Pulmonary artery endothelial cell (primary cell): ENCODE measurements at regions not wholly inside any gene's neighbourhood (a gene's known extent, or its start where the extent isn't known, plus 50 kb on each side); places are given as distances from the start of the nearest gene placed in this dataset.

Experiments
- DNase-seq: peaks from one replicate; pipeline ENCODE4 v3.0.0-alpha.2; 2011; ENCODE audit warnings: low read depth, low spot score

DNA sequence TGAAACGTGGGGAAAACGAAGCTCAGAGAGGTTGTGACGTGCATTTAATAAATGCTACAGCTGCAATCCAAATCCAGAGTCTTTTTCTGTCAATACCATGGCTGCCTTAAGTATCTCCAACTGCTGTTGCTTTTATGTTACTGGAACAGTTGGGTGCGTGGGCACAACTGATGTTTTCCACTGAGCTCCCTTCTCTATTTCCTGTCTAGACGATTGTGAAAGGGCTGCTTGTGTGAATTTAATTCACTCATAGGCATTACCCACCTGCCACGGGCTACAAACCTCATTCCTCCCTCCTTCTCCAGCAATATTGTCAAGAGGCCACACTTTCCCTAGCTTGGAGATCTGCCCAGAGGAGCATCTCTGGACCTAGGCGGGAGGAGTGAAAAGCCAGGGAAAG lies 526.0 kb downstream of the MID1IP1 start:
- DNase-seq = no peak

DNA sequence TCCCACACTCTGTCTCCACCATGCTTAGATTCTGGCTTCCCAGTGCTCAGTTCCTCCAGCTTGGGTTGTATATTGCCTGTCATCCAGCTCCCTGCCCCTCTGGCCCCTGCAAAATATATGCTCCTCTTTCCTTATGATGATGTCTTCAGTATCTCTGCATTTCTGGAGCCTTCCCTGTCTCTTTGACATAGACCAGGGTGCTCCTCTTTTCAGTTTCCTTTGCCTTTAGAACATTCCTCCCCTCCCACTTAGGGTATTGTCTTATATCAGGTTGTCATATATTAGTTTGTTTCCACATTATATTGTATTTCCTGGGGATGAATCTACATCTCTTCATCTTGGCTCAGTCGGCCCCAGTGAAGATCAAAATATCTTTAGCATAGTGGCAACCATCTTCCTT lies 526.4 kb downstream of the MID1IP1 start:
- no peak for DNase-seq

DNA sequence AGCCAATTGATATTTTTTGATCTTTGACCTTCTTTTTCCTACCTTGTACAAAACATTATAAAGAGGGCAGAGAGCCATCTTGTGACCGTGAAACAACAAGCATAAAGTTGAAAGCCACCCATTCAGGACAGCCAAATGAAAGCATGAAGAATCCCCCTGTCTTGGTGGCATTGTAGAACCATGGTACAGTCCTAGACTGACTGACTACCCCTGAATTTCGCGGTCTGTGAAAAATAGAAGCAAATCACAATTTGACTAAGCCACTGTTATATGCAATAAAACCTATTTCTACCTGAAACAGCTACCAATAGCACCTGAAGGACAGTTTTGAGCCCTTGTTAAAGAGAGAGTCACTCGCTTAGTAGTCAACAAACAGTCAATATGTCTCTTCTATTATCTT lies 527.4 kb downstream of the MID1IP1 start:
- no peak for DNase-seq

DNA sequence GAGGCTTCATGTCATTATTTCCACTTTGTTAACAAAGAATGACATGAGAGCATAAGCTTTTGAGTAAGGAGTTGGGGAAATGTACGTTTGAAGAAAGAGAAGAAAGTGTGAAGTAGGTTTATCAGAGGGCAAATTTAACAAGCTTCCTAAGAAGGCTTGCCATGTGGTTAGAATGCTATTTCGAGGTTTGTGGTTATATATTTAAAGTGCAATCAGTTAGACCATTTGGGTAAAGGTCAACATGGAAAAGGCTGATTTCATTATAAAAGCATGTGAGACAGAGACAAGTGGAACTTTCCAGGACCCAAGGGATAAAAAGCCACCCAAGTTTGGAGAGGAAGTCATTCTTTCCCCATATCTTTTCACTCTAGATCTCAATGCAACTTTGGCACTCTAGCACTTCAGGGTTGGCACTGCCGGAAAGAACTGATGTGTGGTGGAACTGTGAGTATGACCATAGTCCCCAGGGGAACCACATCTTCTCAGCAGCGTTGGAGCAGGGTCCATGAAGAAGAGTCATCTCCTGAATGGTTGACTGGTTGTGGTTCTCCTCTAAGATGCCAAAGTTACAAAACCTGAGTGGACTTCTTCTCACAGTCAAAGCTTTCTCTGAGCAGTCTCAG lies 529.9 kb downstream of the MID1IP1 start:
- DNase-seq = no peak

DNA sequence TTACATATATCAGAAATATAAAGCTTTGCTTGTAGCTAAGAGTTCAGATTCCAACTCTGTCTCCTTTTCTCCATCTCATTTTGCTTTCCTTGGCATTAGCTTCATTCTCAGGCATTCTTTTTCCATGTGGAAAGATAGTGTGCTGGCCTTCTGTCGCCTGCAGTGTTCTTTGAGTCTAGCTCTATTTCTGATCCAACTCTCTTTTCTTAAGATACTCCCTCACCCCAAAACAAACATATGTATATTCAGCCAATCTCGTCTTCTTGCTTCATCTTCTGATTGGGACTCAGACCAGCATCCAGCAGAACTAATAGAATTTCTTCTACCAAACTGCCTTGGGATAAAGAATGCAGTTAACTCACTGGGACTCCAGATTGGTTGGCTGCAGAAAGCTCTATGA lies 532.2 kb downstream of the MID1IP1 start:
- no peak for DNase-seq

DNA sequence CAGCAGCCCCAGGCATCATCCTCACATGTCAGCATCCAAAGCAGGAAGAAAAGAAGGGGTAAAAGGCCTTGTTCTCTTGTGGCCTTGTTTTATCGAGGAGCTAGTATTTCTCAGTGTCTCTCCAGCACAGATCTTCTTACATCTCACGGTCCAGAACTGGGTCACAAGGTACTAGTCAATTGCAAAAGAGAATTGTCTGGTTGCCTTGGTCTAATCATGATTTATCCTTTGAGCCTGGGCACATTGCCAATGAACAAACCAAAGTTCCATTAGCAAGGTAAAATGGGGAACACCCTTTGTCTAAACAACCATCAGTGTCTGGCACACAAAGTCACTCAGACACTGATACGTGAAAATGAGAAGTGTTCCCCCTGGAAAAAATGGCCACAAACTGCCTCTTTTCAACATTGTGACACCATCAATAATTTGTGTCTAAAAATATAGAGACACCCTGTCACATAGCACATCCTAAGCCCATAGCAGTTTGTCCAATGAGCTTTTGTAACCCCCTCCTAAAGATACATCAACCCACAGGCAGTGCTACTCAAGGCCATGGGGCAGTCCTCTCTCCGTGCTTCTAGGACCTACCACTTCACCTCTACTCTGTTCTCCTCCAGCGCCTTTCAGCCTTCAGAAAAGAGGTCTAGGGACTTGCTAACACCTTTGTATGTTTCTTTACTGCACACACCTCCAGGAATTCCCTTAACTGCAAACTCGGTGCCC lies 534.4 kb downstream of the MID1IP1 start:
- no peak for DNase-seq

DNA sequence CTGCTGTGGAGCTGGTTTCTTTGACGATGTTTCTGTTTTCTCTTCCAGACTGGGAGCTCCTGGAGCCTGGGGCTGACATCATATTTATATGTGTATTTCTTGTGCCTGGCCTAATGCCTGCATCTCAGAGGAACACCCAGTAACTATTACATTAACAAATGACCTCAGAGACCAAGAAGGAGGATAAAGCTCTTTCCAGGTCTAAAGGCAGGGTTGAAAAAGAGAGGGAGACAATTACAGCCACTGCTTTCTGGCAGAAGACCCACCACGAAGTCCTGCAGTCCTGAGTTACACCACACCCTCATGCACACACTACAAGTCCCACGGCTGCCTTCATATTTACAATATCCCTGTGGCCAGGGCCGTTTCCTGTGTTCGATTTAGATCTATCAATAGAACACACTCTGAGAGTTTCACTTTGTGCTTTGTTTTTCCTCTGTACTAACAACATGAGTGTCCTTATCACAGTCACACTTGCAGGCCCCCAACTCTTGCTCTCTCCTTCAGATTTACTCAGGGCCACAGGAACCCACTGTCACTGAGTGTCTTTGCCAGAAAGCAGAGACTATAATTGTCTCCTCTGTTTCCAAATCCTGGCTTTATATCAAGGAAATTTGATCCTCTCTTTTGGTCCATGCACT lies 535.5 kb downstream of the MID1IP1 start:
- no peak for DNase-seq

DNA sequence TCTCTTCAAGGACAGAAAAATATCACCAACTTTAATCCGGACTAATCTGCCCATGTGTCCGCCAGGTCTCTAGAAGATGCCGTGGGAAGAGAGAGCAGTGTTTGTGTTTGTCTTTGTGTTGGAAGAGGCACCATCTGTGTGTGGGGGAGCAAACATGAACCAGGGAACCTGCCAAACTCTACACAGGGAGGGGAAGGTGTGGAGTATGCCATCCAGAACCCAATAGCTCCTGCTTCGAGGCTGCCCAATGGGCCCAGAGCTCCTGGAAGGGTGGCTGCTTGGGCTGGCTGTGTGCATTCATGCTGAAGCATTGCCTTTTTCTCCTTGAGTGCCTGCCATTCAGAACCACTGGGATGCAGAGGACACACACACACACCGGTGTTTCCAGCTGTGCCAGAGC lies 536.2 kb downstream of the MID1IP1 start:
- DNase-seq = no peak

DNA sequence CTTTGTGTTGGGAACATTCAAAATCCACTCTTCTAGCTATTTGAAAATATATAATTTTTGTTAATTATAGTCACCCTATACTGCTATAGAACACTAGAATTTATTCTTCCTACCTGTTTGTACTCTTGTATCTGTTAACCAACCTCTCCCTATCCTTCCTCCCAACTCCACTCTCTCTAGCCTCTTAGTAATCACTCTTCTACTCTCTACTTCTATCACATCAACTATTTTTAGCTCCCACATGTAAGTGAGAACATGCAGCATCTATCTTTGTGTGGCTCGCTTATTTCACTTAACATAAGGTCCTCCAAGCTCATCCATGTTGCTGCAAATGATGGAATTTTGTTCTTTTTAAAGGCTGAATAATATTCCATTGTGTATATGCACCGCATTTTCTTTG lies 537.3 kb downstream of the MID1IP1 start:
- no peak for DNase-seq

DNA sequence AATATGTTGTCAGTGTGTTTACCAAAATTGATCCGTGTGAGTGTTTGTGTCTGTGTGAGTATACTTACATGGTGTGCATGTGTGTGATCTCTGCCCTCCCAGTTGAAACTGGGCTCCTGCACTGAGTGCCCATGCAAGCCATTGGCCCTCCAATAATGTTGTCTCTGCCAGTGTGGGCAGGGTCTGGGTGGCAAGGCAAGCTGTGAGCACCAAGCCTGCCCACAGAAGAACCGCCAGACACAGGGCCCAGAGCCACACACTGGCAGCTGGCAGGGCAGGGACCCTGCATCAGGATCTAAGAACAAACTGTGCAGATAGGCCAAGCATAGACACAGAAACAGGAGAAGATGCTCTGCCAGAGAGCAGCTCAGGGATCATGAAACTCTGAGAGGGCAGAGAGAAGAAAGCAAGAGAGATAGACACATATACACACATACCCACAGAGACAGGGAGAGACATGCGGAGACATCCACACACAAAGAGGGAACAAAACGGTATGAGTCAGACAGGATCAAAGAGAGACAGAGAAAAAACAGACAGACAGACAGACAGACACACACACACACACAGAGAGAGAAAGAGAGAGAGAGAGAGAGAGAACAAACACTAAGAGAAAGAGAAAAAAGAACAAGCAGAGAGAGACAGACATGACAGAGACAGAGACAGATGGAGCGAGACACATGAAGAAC lies 555.0 kb downstream of the MID1IP1 start:
- DNase-seq = no peak

DNA sequence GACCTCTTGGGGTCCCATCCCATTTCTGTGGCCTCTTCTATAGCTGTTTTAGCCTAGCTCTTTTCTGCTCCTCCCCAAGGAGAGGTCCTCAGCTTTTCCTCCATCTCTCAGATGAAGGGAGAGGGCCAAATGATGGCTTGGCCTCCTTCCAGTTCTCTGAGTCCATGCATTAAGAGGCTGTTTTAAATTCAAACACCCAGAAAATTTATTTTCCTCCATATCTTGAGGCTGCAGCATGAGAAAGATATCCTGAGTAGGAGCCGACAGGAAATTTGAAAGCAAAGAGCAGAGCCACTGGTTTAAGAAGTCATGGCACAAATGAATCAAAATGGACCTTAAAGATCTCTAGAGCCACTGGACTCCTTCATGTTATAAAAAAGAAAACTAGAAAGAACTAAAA lies 558.8 kb downstream of the MID1IP1 start:
- no peak for DNase-seq

DNA sequence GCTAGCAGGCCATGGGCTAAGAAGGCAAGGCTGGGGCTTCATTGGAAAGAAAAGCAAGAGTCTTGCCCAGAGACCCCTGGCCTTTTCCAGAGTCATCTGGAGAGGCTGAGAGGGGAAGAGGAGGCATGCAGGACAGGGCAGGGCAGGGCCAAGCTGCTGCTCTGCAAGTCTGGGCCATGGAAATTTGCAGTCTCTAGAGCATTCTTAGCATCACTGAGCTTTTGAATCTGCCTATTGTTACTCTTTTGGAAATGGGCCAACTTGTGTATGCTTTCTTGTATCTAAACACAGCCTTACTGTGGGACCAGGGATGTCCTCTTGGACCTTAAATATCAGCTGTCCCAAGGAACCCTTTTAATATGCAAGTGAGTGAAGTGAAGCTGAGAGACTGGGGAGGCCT lies 560.5 kb downstream of the MID1IP1 start:
- DNase-seq = no peak

DNA sequence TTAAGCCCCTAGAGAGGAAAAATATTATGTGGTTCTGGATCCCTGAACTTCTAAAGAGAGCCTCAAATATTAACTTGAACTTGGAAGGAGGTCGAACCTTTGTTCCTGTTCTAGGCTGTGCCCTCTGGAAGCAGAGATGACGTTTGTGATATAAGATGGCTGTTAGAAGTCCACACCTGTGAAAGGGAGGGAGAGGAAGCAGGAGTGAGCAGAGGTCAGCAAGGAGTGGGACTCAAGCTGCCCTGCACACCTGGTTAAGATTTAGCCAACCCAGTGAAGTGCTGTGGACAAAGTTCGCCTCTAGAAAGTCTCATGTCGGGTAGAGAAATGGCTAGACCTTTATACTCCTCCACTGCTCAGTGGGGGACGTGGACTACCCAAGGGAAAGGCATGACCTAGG lies 566.2 kb downstream of the MID1IP1 start:
- no peak for DNase-seq

DNA sequence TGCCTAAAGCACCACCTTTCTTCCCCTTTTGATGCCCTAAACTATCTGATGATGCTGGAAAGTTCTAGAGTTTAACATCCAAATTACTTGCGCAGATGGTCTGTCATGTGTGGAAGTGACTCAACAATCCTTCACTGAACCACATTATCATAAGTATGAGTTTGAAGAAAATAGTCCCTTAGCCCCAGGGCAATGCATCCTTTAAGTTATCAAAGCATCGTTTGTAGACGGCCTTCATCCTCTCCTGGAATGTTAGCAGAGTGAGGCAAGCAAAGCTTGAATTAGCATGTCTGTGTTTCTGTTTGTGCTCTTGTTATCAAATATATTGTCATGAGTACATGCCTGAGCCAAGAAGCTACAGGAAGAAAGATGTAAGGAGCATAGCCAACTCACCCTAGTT lies 570.9 kb downstream of the MID1IP1 start:
- DNase-seq = no peak

DNA sequence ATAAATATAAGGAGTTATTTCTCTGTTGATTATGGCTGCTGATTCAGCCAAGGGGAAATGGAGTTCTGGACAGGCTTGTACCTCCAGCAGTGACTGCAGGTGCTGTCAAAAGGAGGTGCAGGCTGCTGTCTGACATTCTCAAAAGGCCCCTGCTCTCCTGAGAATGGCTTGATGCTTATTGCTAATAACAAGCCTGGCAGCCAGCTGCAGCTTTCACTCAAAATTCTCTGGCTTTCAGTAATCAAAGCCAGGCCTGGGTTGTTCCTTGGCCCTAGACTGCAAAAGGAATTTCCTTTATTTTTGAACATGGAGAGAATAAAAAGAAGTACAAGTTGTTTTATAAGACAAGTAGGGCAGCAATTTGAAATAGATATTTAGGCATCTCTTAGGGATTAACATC lies 575.9 kb downstream of the MID1IP1 start:
- no peak for DNase-seq

DNA sequence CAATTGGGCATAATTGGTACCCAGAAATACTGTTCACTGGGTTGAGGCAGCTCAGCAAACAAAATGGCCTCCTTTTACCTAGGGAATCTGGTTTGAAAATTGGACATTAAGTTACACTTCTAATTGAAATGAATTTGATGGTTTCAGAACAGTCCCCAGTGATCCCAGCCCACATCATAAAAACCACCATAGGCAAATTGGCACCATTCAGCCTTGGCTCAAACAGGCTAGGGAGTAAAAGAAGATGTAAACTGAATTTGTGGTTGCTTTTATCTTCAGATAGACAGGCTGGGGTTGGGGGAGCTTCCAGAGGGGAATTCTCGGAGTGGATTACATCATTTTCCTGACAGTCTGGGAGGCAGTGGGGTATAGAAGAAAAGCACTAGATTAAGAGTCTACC lies 576.5 kb downstream of the MID1IP1 start:
- DNase-seq = no peak

DNA sequence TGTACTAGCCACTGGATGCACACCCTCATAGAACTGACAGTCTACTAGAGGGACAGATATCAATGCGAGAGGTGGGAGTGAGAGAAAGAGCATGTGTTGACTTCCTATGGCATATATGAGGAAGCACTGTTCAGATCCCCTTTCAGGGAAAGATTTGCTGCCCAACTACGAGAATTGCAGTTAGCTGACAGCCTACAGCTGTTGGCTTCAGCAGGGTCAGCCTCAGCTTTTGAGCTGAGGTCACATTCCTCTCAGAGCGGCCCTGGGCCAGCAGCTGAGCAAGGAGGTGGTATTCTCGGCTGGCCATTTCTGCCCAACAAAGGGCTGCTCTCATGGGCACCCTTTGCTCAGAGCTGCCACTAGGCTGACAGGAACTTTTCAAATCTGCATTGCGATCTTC lies 580.2 kb downstream of the MID1IP1 start:
- no peak for DNase-seq

DNA sequence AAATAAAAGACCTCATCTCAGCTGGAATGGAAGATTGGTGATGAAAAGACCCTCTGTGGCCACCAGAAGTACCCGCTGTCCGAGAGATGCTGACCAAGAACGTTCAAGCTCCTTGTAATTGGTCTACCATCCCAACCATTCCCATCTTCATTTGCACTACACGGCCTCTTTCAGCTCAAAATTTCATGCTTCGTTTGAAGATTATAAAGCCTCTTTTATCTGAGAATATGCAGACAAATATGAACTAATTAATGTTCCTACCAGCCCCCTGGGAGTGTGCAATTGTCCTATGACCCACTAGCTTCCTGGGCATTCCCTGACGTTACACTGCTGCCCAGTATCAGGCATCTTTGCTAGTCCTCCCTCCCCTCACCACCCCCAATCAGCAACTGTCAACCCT lies 583.7 kb downstream of the MID1IP1 start:
- no peak for DNase-seq

DNA sequence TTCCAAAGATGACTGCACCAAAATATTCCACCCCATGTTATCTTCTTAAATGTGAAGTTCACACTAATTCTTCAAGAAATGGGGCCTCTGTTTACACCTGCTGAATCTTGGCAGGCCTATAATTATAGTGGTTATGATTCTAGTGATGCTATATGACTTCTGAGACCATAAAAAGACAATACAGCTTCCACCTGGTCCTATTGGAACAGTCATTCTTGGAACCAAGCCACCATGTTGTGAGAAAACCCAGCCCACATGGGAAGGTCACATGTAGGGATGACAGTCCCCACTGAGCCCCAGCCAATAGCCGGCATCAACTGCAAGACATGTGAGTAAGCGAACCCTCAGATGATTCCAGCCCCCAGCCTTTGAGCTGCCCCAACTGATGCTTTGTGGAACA lies 587.5 kb downstream of the MID1IP1 start:
- no peak for DNase-seq

DNA sequence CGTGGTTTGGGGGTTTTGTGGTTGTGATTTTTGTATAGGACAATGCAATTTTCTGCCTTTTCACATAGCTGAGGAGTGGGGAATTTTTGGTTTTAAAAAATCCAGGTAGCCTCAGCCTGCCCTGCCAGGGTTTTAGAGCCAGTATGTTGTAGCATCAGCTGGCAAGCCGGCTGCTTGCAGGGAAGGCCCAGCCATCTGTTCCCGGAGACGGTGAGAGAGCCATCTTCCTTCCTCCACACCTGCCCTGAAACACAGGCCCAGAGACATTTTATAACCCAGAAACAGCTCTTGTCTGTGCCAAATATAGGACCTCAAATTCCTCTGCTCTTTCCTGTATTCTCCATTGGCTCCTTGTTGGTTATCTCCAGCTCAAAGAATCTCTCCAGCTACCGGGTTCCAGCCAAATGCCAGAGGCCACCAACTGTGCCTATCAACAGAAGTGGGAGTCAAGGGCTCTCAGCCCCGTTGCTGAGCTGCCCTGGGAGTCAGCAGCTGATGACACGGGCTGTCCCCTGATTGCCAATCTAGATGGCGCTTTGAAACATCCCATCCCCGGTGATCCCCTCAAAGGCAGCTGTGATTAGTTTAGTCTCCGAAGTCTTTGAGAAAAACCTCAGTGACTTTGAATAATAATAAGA lies 595.2 kb downstream of the MID1IP1 start:
- no peak for DNase-seq

DNA sequence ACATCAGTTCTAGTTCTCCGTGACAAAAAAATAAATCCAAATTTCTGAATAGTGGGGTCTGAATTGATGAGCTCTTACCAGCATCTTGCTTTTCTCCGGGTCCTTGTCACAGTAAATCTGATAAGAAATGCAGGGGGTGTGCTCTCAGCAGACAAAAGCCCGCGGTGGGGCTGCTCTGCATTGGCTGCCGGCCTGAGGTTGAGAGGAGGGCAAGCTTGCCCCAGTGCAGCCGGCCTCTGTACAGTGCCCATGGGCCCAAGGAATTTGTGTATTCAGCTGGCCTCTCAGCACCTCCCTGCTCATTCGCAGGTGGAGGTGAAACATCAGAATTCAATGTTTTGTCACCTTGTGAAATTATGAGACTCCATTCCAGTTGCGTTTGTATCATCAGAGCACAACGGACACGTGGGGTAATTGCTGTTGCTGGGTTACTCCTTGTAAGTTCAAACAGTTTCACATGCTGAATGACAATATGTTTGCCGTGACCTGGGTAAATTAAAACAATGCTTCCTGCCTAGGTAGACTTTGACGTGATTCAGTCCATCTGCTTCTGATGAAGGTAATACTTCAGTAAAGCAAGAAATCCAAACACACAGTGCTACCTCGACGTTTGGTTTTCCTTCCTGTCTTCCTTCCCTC lies 596.4 kb downstream of the MID1IP1 start:
- DNase-seq = no peak
